Activated CD4-positive, alpha-beta T cell treated with anti-CD3 and anti-CD28 coated beads, Interleukin-2, amount 50 U/mL, for 24 hours (primary cell): ENCODE measurements at regions not wholly inside any gene's neighbourhood (a gene's known extent, or its start where the extent isn't known, plus 50 kb on each side); places are given as distances from the start of the nearest gene placed in this dataset.
"Not testable (repeated sequence)": the region's sequence is repeated elsewhere in the genome, so short reads cannot be mapped to it uniquely, and the experiment has no call there.

ENCODE experiments used
- DNase-seq, 2 donors: peaks; one replicate each; pipeline ENCODE4 v3.0.0-alpha.2; 2020; ENCODE audit warnings: low read depth in 1 of 2, low spot score in 1 of 2

GRCh38 chrX:121283921-121284320 is 236.5 kb downstream of the GLUD2 start:
- DNase-seq = no peak

- no peak for DNase-seq
These were observed 251.1 kb downstream of the GLUD2 start for GRCh38 chrX:121298499-121298898.

DNA sequence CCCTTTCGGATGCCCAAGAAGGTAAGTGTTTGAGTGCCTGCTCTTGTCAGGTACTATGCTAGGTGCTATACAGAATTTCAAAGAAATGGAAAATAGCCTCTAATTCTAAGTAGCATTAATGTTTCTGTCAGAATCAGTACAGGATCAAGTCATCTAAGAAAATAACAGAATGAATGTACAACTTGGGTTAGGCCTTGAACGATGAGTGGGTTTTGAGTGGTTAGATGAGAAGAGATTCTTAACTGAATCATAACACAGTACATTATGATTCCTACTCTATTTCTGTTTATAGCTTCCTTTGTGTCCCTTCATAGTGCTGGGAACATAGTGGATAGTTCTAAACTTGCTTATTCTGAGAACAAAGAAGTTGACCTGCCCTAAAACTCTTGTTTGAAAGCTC is 253.9 kb downstream of the GLUD2 start:
- no peak for DNase-seq

DNA sequence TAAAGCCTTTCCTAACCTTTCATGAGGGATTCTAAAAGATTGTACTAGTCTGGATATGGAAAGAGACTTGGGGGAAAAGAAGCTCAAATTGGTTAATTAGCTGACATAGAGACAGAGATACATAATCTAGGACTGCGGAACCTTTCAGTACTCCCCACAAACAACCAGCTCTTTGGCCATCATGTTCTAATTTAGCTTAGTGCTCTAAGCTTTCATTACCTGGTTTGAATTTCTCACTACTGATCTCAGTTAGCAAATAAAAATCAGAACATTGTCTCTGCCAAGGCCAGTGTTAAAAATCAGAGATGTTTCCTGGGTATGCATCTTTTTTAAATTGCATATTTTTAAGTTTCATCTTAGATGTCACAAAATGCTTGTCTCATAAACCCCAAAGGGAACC is 254.4 kb downstream of the GLUD2 start:
- DNase-seq = no peak

GRCh38 chrX:121307449-121307848 is 260.0 kb downstream of the GLUD2 start:
- no peak for DNase-seq

DNA sequence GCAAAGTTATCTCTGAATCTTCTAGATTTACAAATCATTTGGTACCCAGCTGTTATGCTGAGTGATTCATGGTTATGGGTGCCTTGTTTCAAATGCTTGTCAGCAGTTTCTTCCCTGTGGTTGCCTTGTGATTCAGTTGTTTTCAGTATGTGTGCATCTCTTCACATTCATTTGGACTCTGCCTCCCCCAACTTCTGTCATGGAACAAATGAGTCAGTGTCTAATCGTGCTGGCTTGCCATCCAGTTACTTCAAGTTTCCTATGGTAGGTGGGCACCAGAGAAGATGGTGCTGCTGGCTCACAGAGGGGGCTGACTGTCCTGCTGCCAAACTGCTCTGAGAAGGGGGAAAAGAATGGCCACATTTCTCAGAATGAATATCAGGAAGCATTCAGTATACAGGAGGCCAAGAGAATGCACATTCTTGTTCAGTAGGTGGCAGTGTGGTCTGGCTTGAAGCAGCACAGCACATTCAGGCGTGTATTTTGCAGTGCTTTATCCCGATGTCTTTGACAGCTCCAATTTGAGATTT is 260.9 kb downstream of the GLUD2 start:
- DNase-seq = peak; percentile 6 to 69

DNA sequence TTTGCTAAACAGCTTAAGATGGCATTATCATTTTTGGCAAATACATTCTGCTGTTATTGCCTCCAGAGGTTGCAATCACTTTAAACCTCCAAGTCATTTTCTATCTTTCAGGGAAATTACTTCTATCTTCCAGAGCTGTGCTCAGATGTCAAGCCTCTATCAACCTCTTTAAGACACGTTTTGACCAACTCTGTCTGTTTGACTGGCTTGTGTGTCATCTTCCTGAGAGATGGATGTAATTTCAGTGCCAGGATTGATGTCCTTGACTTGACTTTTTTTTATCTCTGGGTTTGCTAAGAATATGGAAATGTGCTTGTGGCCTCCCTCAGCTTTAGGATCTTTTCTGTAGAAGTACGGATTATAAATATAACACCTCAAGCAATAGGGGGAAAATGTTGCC is 263.4 kb downstream of the GLUD2 start:
- no peak for DNase-seq

GRCh38 chrX:121320441-121320840 is 273.0 kb downstream of the GLUD2 start:
- no peak for DNase-seq

GRCh38 chrX:121322159-121322558 is 274.7 kb downstream of the GLUD2 start:
- no peak for DNase-seq

GRCh38 chrX:121323337-121323736 is 275.9 kb downstream of the GLUD2 start:
- no peak for DNase-seq

GRCh38 chrX:121333942-121334341 is 286.5 kb downstream of the GLUD2 start:
- no peak for DNase-seq

GRCh38 chrX:121336831-121337421 is 289.5 kb downstream of the GLUD2 start:
- no peak for DNase-seq

GRCh38 chrX:121337816-121338215 is 290.4 kb downstream of the GLUD2 start:
- DNase-seq = no peak

GRCh38 chrX:121349263-121349662 is 301.9 kb downstream of the GLUD2 start:
- no peak for DNase-seq

GRCh38 chrX:121356139-121356849 is 308.9 kb downstream of the GLUD2 start:
- DNase-seq = no peak

DNA sequence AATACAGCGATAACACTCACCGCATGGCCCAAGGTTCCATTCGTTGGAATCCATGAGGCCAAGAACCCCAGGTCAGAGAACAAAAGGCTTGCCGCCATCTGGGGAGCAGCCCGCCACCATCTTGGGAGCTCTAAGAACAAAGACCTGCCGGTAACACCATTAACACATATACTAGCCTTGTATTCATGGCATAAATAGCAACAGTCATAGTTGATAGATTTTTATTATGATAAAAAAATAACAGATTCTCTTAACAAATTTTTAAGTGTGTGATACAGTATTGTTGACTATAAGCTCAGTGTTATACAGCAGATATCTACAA is 309.4 kb downstream of the GLUD2 start:
- no peak for DNase-seq

DNA sequence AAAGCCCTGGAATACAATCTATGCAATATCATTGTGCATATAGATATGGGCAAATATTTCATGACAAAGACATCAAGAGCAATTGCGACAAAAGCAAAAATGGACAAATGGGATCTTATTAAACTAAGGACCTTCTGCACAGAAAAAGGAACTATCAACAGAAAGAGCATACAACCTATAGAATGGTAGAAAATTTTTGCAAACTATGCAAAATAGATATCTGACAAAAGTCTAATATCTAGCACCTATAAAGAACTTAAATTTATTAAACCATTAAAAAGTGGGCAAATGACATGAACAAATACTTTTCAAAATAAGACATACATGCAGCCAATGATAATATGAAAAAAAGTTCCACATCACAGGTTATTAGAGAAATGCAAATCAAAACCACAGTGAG is 312.9 kb downstream of the GLUD2 start:
- DNase-seq = no peak

- no peak for DNase-seq
These were observed 318.3 kb downstream of the GLUD2 start for GRCh38 chrX:121365572-121366161.

DNA sequence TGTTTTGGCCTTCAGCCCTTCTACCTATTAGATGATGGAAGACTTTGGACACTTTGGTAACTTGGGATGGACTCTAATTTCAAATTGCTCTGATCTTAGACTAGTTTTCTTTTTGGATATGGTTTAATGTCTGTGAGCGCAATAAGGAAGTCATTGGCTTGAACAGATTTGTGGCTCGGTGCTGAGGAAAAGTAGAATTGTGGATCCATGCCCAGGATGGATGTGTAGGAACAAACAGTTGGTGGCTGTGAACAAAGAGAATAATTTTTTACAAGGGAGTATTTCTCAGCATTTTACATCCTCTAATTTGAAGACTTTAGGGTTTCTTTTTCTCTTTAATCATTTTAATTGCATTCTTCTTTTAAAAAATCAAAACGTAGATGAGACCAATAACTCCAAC is 327.1 kb downstream of the GLUD2 start:
- DNase-seq = no peak

DNA sequence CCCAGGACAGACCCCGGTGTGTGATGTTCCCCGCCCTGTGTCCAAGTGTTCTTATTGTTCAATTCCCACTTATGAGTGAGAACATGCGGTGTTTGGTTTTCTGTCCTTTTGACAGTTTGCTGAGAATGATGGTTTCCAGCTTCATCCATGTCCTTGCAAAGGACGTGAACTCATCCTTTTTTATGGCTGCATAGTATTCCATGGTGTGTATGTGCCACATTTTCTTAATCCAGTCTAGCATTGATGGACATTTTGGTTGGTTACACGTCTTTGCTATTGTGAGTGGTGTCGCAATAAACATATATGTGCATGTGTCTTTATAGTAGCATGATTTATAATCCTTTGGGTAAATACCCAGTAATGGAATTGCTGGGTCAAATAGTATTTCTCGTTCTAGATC is 334.5 kb downstream of the GLUD2 start:
- not testable (repeated sequence) for DNase-seq

- DNase-seq = no peak
These were observed 342.7 kb downstream of the GLUD2 start for GRCh38 chrX:121389976-121390714.

DNA sequence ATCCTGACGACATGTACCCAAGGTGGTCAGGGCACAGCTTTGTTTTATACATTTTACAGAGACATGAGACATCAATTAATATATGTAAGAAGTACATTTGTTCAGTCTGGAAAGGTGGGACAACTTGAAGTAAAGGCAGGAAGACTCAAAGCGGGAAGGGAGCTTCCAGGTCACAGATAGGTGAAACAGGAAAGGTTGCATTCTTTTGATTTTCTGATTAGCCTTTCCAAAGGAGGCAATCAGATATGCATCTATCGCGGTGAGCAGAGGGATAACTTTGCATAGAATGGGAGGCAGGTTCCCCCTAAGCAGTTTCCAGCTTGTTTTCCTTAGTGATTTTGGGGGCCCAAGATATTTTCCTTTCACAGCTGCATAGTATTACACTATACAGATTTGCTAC is 358.4 kb downstream of the GLUD2 start:
- no peak for DNase-seq
